ENCODE measurements at regions not wholly inside any gene's neighbourhood (a gene's known extent, or its start where the extent isn't known, plus 50 kb on each side); places are given as distances from the start of the nearest gene placed in this dataset.

DNA sequence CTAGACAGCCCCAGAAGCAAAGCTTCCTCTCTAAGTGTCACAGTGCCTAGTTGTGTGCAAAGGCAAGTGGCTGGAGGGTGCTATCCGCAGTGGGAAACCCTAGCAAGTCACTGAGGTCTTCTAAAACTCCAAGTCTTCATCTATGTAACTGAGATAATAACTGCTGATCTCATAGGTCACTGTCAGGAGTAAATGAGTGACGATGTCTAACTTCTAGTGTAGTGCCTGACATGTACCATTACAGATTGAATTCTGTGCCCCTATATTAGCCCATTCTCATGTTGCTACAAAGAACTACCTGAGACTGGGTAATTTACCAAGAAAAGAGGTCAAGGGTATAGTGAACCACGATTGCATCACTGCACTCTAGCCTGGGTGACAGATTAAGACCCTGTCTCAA is 253.5 kb upstream of the JARID2 start:
- TF ChIP-seq POLR2AphosphoS5 (IDR thresholded peaks at IDR 0.05), result no peak
- in situ Hi-C loops (cut with MboI; ENCODE audit: low pct_ligation_motif_present in 1 of 4, low pct_unique_long_range_greater_than_20kb in 1 of 4, low sequenced_read_pairs in 3 of 4), result no loop called here
- no peaks in the 10 kb centered on the region for H3K4me1 ChIP-seq
- DNase-seq, result no peak
- H3K9me3 ChIP-seq, result no peaks in the 10 kb centered on the region
- no peaks in the 10 kb centered on the region for H3K36me3 ChIP-seq
- WGBS, 2 donors (ENCODE audit: low coverage in 1 of 2), result 79 to 87% methylated on average over 2 to 3 of the region's 3 CpGs
- H3K27ac ChIP-seq, result no peak overlapping the region
- no peak overlapping the region for H3K4me3 ChIP-seq
- intact Hi-C loops (cut with DNase I; ENCODE audit: low total_unique reads), result no loop called here
- H3K27me3 ChIP-seq, result no peaks in the 10 kb centered on the region

DNA sequence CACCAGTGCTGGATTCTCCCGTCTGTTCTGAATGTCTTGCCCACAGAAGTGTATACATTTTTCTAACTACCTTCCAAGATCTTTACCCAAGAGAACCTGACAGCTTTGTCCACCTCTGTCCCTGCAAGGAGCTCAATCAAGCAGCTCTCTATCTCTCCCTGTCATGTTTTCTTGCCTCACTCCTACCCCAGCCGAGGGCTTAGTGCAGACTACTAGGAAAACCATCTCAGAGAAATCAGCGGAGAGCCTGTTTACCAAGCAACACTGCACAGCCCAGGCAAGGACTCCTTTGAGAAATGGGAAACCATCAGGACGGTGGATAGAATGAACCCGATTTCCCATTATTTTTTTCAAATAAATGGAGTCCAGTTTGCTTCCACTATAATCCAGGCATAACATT is 250.7 kb upstream of the JARID2 start:
- Histone ChIP-seq H3K9me3 (no peaks in the 10 kb centered on the region), H3K27ac (no peak overlapping the region), H3K27me3 (no peaks in the 10 kb centered on the region), H3K36me3 (no peaks in the 10 kb centered on the region), H3K4me3 (no peak overlapping the region), H3K4me1 (no peaks in the 10 kb centered on the region)
- no peak for DNase-seq
- WGBS, 2 donors (ENCODE audit: low coverage in 1 of 2), result 76 to 80% methylated on average over 2 to 5 of the region's 5 CpGs
- in situ Hi-C loops (cut with MboI; ENCODE audit: low pct_ligation_motif_present in 1 of 4, low pct_unique_long_range_greater_than_20kb in 1 of 4, low sequenced_read_pairs in 3 of 4), result no loop called here
- intact Hi-C loops (cut with DNase I; ENCODE audit: low total_unique reads), result no loop called here
- TF ChIP-seq POLR2A (IDR thresholded peaks at IDR 0.05), result no peak
- no peak for TF ChIP-seq EP300 (IDR thresholded peaks at IDR 0.05; ENCODE audit: low read depth)
- TF ChIP-seq, protein P1, sequence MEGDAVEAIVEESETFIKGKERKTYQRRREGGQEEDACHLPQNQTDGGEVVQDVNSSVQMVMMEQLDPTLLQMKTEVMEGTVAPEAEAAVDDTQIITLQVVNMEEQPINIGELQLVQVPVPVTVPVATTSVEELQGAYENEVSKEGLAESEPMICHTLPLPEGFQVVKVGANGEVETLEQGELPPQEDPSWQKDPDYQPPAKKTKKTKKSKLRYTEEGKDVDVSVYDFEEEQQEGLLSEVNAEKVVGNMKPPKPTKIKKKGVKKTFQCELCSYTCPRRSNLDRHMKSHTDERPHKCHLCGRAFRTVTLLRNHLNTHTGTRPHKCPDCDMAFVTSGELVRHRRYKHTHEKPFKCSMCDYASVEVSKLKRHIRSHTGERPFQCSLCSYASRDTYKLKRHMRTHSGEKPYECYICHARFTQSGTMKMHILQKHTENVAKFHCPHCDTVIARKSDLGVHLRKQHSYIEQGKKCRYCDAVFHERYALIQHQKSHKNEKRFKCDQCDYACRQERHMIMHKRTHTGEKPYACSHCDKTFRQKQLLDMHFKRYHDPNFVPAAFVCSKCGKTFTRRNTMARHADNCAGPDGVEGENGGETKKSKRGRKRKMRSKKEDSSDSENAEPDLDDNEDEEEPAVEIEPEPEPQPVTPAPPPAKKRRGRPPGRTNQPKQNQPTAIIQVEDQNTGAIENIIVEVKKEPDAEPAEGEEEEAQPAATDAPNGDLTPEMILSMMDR (IDR thresholded peaks at IDR 0.05), result no peak
- no peak for TF ChIP-seq POLR2AphosphoS5 (IDR thresholded peaks at IDR 0.05)

DNA sequence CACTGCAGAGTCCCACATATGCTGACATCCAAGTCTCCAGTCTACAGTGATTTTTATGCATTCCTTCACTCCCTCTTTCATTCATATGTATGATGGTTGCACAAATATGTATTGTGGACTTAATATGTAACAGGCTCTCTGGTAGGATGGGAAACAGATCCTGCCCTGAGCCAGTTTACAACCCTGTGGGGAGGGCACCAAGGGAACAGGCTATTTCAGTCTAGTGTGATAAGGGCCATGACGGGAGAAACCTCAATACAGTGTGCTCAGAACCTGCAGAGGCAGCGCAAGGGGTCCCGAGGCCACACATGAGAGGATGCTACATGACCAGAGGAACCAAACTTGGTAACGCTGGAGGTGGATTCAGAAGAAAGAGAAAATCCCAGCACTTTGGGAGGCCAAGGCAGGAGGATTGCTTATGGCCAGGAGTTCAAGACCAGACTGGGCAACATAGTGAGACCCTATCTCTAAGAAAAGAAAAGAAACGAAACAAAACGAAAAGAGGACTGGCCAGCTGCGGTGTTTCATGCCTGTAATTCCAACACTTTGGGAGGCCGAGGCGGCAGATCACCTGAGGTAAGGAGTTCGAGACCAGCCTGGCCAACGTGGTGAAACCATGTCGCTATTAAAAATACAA is 249.8 kb upstream of the JARID2 start:
- no peak overlapping the region for H3K27ac ChIP-seq
- intact Hi-C loops (cut with DNase I; ENCODE audit: low total_unique reads) (no loop called here), in situ Hi-C loops (cut with MboI; ENCODE audit: low pct_ligation_motif_present in 1 of 4, low pct_unique_long_range_greater_than_20kb in 1 of 4, low sequenced_read_pairs in 3 of 4) (no loop called here)
- no peaks in the 10 kb centered on the region for H3K4me1 ChIP-seq
- no peaks in the 10 kb centered on the region for H3K9me3 ChIP-seq
- no peak overlapping the region for H3K4me3 ChIP-seq
- H3K27me3 ChIP-seq, result no peaks in the 10 kb centered on the region
- WGBS, 2 donors (ENCODE audit: low coverage in 1 of 2), result 88 to 94% methylated on average over 9 to 12 of the region's 12 CpGs
- no peaks in the 10 kb centered on the region for H3K36me3 ChIP-seq
- no peak for DNase-seq
- TF ChIP-seq POLR2A (IDR thresholded peaks at IDR 0.05), result no peak
- TF ChIP-seq, protein P1 (IDR thresholded peaks at IDR 0.05), result no peak
- TF ChIP-seq EP300 (IDR thresholded peaks at IDR 0.05; ENCODE audit: low read depth), result no peak
- TF ChIP-seq POLR2AphosphoS5 (IDR thresholded peaks at IDR 0.05), result no peak

DNA sequence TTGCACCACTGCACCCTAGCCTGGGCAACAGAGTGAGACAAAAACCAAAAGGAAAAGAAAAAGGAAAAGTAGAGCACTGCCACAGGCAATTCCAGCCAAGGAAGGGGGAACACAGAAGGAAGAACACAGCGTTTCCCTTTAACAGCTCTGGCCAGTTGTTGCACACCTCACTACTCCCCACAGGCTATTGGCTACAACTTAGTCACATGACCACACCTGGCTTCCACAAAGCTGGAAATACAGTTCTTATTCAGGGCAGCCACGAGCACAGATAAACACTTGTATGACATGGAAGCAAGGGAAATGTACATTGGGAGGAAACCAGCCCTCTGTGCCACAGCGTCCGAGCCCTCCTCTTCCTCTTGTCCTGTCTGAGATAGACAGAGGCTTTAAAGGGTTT is 249.0 kb upstream of the JARID2 start:
- in situ Hi-C loops (cut with MboI; ENCODE audit: low pct_ligation_motif_present in 1 of 4, low pct_unique_long_range_greater_than_20kb in 1 of 4, low sequenced_read_pairs in 3 of 4), result no loop called here
- 61% methylated on average over 4 of the region's 4 CpGs; no CpG with 5 or more reads in 1 of the 2 donors for WGBS, 2 donors (ENCODE audit: low coverage in 1 of 2)

More for the DNA sequence above, 249.0 kb upstream of the JARID2 start:
- Histone ChIP-seq H3K4me3 (no peak overlapping the region), H3K27me3 (no peaks in the 10 kb centered on the region), H3K36me3 (no peaks in the 10 kb centered on the region), H3K27ac (no peak overlapping the region), H3K4me1 (no peaks in the 10 kb centered on the region), H3K9me3 (no peaks in the 10 kb centered on the region)
- no peak for DNase-seq
- intact Hi-C loops (cut with DNase I; ENCODE audit: low total_unique reads), result no loop called here
- TF ChIP-seq POLR2A (IDR thresholded peaks at IDR 0.05) (no peak), EP300 (IDR thresholded peaks at IDR 0.05; ENCODE audit: low read depth) (no peak), POLR2AphosphoS5 (IDR thresholded peaks at IDR 0.05) (no peak)
- TF ChIP-seq, protein P1 (IDR thresholded peaks at IDR 0.05), result no peak
